Fibroblast of lung (primary cell): ENCODE measurements at regions not wholly inside any gene's neighbourhood (a gene's known extent, or its start where the extent isn't known, plus 50 kb on each side); places are given as distances from the start of the nearest gene placed in this dataset.

Experiments used
- DNase-seq, 2 donors: peaks; one replicate each; pipeline versions ENCODE4 v3.0.0 to v3.0.0-alpha.2; 2010; ENCODE audit warnings: low read depth in 2 of 2
- H2AFZ ChIP-seq: 2 replicates; pipeline ENCODE4 v1.5.1; 2012; ENCODE audit warnings: low read length, control low read depth, inconsistent platforms
- H3K27ac ChIP-seq: 2 replicates; pipeline ENCODE4 v1.5.1; 2011; ENCODE audit warnings: low read length, control low read depth; ENCODE audit not compliant: insufficient read depth
- H3K27me3 ChIP-seq: 2 replicates; pipeline ENCODE4 v1.5.1; 2011; ENCODE audit warnings: mild to moderate bottlenecking, low read length; ENCODE audit not compliant: control insufficient read depth, insufficient read depth
- H3K36me3 ChIP-seq: 2 replicates; pipeline ENCODE4 v1.5.1; 2011; ENCODE audit warnings: low read length; ENCODE audit not compliant: control insufficient read depth, insufficient read depth
- H3K4me1 ChIP-seq: 2 replicates; pipeline ENCODE4 v1.5.1; 2011; ENCODE audit warnings: low read length; ENCODE audit not compliant: control insufficient read depth, insufficient read depth; ENCODE audit errors: extremely low read depth
- H3K4me2 ChIP-seq: 2 replicates; pipeline ENCODE4 v1.5.1; 2011; ENCODE audit warnings: low read length, control low read depth; ENCODE audit not compliant: insufficient read depth; ENCODE audit errors: extremely low read depth
- H3K4me3 ChIP-seq, 4 experiments: fragments of 200-600 bp in 1 of 4; sonication (generic) in 1 of 4; replicated peaks in 1 of 4; 2 replicates each; pipeline ENCODE4 v1.5.1; 2011 to 2016; ENCODE audit warnings: low read length in 4 of 4, low read depth in 3 of 4, mild to moderate bottlenecking in 3 of 4, control low read depth in 2 of 4, inconsistent platforms in 1 of 4, mixed read lengths in 1 of 4; ENCODE audit not compliant: insufficient read depth in 1 of 4; ENCODE audit errors: control extremely low read depth in 1 of 4
- H3K79me2 ChIP-seq: 2 replicates; pipeline ENCODE4 v1.5.1; 2012; ENCODE audit warnings: mild to moderate bottlenecking, low read length, inconsistent platforms; ENCODE audit not compliant: control insufficient read depth, insufficient read depth
- H3K9ac ChIP-seq: 2 replicates; pipeline ENCODE4 v1.5.1; 2011; ENCODE audit warnings: mild to moderate bottlenecking, low read length, control low read depth; ENCODE audit not compliant: insufficient read depth
- H3K9me3 ChIP-seq: 2 replicates; pipeline ENCODE4 v1.5.1; 2012; ENCODE audit warnings: low read depth, low read length; ENCODE audit not compliant: control insufficient read depth, insufficient read depth
- H4K20me1 ChIP-seq: 2 replicates; pipeline ENCODE4 v1.5.1; 2011; ENCODE audit warnings: low read length; ENCODE audit not compliant: control insufficient read depth, insufficient read depth; ENCODE audit errors: extremely low read depth
- EZH2 ChIP-seq: IDR thresholded peaks from 2 replicates; pipeline ENCODE4 v1.5.1; 2012; ENCODE audit warnings: low read length, control low read depth, mild to moderate bottlenecking; ENCODE audit errors: missing control alignments
- TF ChIP-seq, protein P1 (sequence below), 2 donors: IDR thresholded peaks in 1 of 2; conservative IDR thresholded peaks in 1 of 2; 1 replicate in 1 of 2; 2 replicates in 1 of 2; pipeline ENCODE4 v1.5.1; 2011 to 2012; ENCODE audit warnings: low read length in 2 of 2, control low read depth in 1 of 2, inconsistent platforms in 1 of 2, low read depth in 1 of 2, mild to moderate bottlenecking in 1 of 2

GRCh38 chr1:22236166-22236565, 93.3 kb upstream of the WNT4 start:
- TF ChIP-seq EZH2: no peak
- TF ChIP-seq, protein P1, sequence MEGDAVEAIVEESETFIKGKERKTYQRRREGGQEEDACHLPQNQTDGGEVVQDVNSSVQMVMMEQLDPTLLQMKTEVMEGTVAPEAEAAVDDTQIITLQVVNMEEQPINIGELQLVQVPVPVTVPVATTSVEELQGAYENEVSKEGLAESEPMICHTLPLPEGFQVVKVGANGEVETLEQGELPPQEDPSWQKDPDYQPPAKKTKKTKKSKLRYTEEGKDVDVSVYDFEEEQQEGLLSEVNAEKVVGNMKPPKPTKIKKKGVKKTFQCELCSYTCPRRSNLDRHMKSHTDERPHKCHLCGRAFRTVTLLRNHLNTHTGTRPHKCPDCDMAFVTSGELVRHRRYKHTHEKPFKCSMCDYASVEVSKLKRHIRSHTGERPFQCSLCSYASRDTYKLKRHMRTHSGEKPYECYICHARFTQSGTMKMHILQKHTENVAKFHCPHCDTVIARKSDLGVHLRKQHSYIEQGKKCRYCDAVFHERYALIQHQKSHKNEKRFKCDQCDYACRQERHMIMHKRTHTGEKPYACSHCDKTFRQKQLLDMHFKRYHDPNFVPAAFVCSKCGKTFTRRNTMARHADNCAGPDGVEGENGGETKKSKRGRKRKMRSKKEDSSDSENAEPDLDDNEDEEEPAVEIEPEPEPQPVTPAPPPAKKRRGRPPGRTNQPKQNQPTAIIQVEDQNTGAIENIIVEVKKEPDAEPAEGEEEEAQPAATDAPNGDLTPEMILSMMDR (conservative IDR thresholded peaks at IDR 0.05 in 1 of 2, IDR thresholded peaks at IDR 0.05 in 1 of 2; ENCODE audit: low read depth in 1 of 2, low read length in 2 of 2): no peak
- no peaks in the 10 kb centered on the region for H4K20me1 ChIP-seq
- H3K79me2 ChIP-seq: no peaks in the 10 kb centered on the region
- no peak overlapping the region for H3K9ac ChIP-seq
- no peak overlapping the region for H2AFZ ChIP-seq
- H3K4me3 ChIP-seq: no peak overlapping the region
- H3K36me3 ChIP-seq: no peaks in the 10 kb centered on the region
- H3K4me2 ChIP-seq: no peak overlapping the region
- H3K4me1 ChIP-seq: no peaks in the 10 kb centered on the region
- no peak overlapping the region for H3K27ac ChIP-seq
- no peak for DNase-seq
- H3K27me3 ChIP-seq: no peaks in the 10 kb centered on the region
- H3K9me3 ChIP-seq: no peaks in the 10 kb centered on the region

DNA sequence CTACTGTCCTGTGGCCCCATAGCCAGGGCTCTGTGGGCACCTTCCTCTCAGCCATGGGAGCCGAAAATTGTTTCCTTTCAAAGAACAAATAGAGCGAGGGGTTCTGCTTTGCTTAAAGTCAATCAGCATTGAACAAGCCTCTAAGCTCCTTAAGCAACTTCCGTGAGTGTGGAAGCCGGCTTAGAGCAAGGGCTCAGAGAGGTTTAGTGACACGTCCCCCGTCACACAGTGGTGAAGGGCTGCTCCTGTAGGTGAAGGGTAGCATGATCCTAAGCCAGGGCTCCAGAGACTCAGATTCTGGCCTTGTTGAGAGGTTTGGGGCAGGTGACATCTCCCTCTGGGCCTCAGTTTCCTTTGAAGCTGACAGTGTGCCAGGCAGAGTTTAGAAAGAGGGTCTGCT, 94.0 kb upstream of the WNT4 start:
- no peak overlapping the region for H3K4me3 ChIP-seq
- no peaks in the 10 kb centered on the region for H3K27me3 ChIP-seq
- no peaks in the 10 kb centered on the region for H3K4me1 ChIP-seq
- no peak overlapping the region for H3K4me2 ChIP-seq
- no peaks in the 10 kb centered on the region for H4K20me1 ChIP-seq
- no peaks in the 10 kb centered on the region for H3K36me3 ChIP-seq
- no peak for TF ChIP-seq EZH2
- TF ChIP-seq, protein P1 (conservative IDR thresholded peaks at IDR 0.05 in 1 of 2, IDR thresholded peaks at IDR 0.05 in 1 of 2; ENCODE audit: low read depth in 1 of 2, low read length in 2 of 2): no peak
- DNase-seq: no peak
- no peak overlapping the region for H2AFZ ChIP-seq
- H3K9ac ChIP-seq: no peak overlapping the region
- no peaks in the 10 kb centered on the region for H3K79me2 ChIP-seq
- no peaks in the 10 kb centered on the region for H3K9me3 ChIP-seq
- no peak overlapping the region for H3K27ac ChIP-seq

DNA sequence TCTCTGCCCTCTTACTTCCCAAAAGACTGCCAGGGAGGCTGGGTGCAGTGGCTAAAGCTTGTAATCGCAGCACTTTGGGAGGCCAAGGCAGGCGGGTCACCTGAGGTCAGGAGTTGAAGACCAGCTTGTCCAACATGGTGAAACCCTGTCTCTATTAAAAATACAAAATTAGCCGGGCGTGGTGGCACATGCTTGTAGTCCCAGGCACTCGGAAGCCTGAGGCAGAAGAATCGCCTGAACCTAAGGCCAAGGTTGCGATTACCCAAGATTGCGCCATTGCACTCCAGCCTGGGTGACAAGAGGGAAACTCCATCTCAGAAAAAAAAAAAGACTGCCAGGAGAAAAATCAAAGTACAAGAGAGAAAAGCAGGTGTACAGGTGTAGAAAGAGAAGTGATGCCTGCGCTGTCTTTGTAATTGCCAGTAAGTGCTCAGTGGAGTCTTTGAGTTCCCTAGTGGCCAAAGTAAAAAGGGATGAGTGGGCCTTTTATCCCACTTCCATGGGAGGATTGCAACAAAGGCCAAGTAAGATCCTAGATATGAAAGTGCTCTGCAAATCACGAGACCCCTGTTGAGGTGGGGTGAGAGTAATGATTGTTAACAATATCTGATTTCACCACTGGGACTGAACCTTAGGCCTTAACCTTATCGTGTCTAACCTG, 94.7 kb upstream of the WNT4 start:
- H3K4me3 ChIP-seq: no peak overlapping the region
- no peaks in the 10 kb centered on the region for H3K36me3 ChIP-seq
- peaks cover under 1% of the 10 kb centered on the region for H3K27me3 ChIP-seq
- H3K9me3 ChIP-seq: no peaks in the 10 kb centered on the region
- no peak for TF ChIP-seq EZH2
- TF ChIP-seq, protein P1 (conservative IDR thresholded peaks at IDR 0.05 in 1 of 2, IDR thresholded peaks at IDR 0.05 in 1 of 2; ENCODE audit: low read depth in 1 of 2, low read length in 2 of 2): no peak
- H4K20me1 ChIP-seq: no peaks in the 10 kb centered on the region
- H3K9ac ChIP-seq: no peak overlapping the region
- no peak overlapping the region for H2AFZ ChIP-seq
- H3K79me2 ChIP-seq: no peaks in the 10 kb centered on the region
- no peak for DNase-seq
- no peaks in the 10 kb centered on the region for H3K4me1 ChIP-seq
- no peak overlapping the region for H3K4me2 ChIP-seq
- no peak overlapping the region for H3K27ac ChIP-seq
